ENCODE measurements at regions not wholly inside any gene's neighbourhood (a gene's known extent, or its start where the extent isn't known, plus 50 kb on each side); places are given as distances from the start of the nearest gene placed in this dataset.

DNA sequence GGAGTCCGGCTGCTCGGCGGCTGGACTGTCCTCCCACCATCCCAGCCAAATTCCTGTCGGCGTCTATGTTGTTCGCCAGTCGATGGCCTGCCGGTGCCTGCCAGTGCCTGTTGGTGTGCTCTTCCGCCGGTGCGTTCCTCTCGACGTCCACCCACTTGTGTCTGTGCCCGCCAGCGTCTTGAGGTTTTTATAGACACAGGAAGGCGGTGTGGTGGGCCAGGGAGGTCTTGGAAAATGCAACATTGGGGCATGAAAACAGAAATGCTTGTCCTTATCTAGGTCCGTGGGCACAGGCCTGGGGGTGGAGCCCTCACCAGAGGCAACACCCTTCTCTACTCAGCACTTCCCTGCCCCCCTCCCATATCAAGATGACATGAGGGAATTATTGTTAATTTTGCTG is 167.8 kb downstream of the IRF8 start (continued):
- TF ChIP-seq MEF2B (IDR thresholded peaks at IDR 0.05; ENCODE audit: partially characterized antibody, poor library complexity, severe bottlenecking) (no peak), KLF5 (IDR thresholded peaks at IDR 0.05; ENCODE audit: partially characterized antibody) (no peak), MYC (IDR thresholded peaks at IDR 0.05; ENCODE audit: insufficient read depth, insufficient read length, insufficient replicate concordance, low read length, severe bottlenecking) (no peak), JUND (IDR thresholded peaks at IDR 0.05; ENCODE audit: low read depth, low read length) (no peak), NBN (IDR thresholded peaks at IDR 0.05) (no peak)
- TF ChIP-seq, protein P1, sequence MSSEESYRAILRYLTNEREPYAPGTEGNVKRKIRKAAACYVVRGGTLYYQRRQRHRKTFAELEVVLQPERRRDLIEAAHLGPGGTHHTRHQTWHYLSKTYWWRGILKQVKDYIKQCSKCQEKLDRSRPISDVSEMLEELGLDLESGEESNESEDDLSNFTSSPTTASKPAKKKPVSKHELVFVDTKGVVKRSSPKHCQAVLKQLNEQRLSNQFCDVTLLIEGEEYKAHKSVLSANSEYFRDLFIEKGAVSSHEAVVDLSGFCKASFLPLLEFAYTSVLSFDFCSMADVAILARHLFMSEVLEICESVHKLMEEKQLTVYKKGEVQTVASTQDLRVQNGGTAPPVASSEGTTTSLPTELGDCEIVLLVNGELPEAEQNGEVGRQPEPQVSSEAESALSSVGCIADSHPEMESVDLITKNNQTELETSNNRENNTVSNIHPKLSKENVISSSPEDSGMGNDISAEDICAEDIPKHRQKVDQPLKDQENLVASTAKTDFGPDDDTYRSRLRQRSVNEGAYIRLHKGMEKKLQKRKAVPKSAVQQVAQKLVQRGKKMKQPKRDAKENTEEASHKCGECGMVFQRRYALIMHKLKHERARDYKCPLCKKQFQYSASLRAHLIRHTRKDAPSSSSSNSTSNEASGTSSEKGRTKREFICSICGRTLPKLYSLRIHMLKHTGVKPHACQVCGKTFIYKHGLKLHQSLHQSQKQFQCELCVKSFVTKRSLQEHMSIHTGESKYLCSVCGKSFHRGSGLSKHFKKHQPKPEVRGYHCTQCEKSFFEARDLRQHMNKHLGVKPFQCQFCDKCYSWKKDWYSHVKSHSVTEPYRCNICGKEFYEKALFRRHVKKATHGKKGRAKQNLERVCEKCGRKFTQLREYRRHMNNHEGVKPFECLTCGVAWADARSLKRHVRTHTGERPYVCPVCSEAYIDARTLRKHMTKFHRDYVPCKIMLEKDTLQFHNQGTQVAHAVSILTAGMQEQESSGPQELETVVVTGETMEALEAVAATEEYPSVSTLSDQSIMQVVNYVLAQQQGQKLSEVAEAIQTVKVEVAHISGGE (CRISPR knock-in tag; IDR thresholded peaks at IDR 0.05), result no peak

DNA sequence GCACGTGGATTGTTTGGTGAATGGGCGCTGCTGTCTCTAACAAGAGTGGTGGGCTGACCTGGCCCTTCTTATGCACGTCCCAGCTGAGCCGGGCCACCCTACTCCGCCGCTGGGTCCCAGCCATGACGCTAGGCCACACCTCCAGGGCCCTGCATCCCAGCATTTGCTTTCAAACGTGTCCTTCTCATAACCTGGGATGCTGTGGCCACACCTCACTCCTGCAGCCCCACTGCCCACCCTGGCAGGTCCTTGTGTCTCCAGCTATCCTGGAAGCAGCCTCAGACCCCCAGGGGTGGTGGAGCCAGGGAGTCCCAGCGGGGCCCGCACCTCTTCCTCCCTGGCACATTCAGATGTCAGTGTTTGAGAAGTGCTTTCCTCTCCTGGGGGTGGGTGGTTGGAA is 168.6 kb downstream of the IRF8 start:
- FAIRE-seq, result no peak
- 48% methylated on average over 10 of the region's 10 CpGs for WGBS (ENCODE audit: insufficient coverage, insufficient replicate concordance, low lambda C conversion rate, missing lambda C conversion rate)
- Histone ChIP-seq H3K79me2 (ENCODE audit: control insufficient read depth, insufficient read depth, low read length) (no peaks in the 10 kb centered on the region), H3K27me3 (replicated peaks in 1 of 2; ENCODE audit: control insufficient read depth in 2 of 2, insufficient read depth in 2 of 2, low read length in 1 of 2) (no peaks in the 10 kb centered on the region; a peak in 2 of 4 replicates), H2AFZ (ENCODE audit: control insufficient read depth, low read depth, low read length) (no peak overlapping the region), H3K9me3 (replicated peaks; ENCODE audit: control insufficient read depth, insufficient read depth, low read length) (no peaks in the 10 kb centered on the region), H3K9ac (ENCODE audit: control insufficient read depth, insufficient read depth, low read length) (no peak overlapping the region), H3K4me2 (ENCODE audit: control insufficient read depth, insufficient read depth) (no peak overlapping the region), H3K4me1 (ENCODE audit: control insufficient read depth, insufficient read depth, low read length) (no peaks in the 10 kb centered on the region), H4K20me1 (ENCODE audit: control insufficient read depth, insufficient read depth) (no peaks in the 10 kb centered on the region), H3K4me3 (no peak overlapping the region), H3K27ac (ENCODE audit: control insufficient read depth, insufficient read depth) (no peak overlapping the region), H3K36me3 (ENCODE audit: control insufficient read depth in 2 of 2, insufficient read depth in 2 of 2, low read length in 1 of 2) (no peaks in the 10 kb centered on the region)
- no peak for TF ChIP-seq STAT1 (conservative IDR thresholded peaks at IDR 0.05)
- no peak for TF ChIP-seq NFXL1 (IDR thresholded peaks at IDR 0.05; ENCODE audit: borderline replicate concordance)
- no peak for TF ChIP-seq SMAD1 (IDR thresholded peaks at IDR 0.05; ENCODE audit: low read depth, partially characterized antibody)
- no peak for TF ChIP-seq CHD1 (IDR thresholded peaks at IDR 0.05; ENCODE audit: low read depth, low read length)
- no peak for TF ChIP-seq ZBED1 (IDR thresholded peaks at IDR 0.05; ENCODE audit: borderline replicate concordance)
- TF ChIP-seq IKZF2 (IDR thresholded peaks at IDR 0.05), result no peak
- RAD21 ChIA-PET (ENCODE audit: unreplicated experiment), result no interaction called here
- CTCF ChIA-PET, result interaction anchor here (0.8 kb wide), 1 partner anchor 18 kb away, joined by 3 read pairs; no protein-coding TSS in a partner anchor
- DNase-seq (ENCODE audit: low read depth, low spot score), result no peak
- POLR2A ChIA-PET, result no interaction called here
- BruUV-seq (replicated peaks), result no TSS peak
- no peak for ATAC-seq
- in situ Hi-C loops (cut with MboI) (no loop called here), intact Hi-C loops (cut with micrococcal nuclease; ENCODE audit: unreplicated experiment) (no loop called here)
- SMC1A ChIA-PET (ENCODE audit: uncharacterized antibody, unreplicated experiment), result no interaction called here

Data from GM12878 (cell line).